GM12872 (cell line): ENCODE measurements at regions not wholly inside any gene's neighbourhood (a gene's known extent, or its start where the extent isn't known, plus 50 kb on each side); places are given as distances from the start of the nearest gene placed in this dataset.

ENCODE experiments used
- TF ChIP-seq, protein P1 (sequence below): IDR thresholded peaks from 3 replicates; pipeline ENCODE4 v1.5.1; 2011; ENCODE audit warnings: low read depth, mild to moderate bottlenecking, low read length, moderate library complexity; ENCODE audit not compliant: insufficient read depth

DNA sequence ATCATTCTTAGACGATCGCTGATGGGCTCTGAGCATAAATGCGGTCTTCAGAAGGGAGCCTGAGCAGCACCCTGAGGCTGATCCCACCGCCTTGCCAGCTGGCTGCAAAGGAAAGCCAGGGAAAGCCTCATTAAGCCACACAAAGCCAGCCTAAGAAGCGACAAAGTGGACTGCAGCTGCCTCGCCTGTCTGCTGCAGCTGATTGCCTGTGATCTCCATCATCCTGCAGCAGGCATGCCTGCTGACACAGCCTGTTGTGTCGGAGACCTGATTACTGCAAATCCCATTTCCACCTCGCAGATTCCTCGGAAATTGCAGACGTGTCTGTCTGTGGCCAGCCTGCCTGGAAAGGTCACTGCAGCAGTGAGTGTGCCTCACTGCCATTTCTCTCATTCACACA is 1087.0 kb upstream of the AUTS2 start:
- TF ChIP-seq, protein P1, sequence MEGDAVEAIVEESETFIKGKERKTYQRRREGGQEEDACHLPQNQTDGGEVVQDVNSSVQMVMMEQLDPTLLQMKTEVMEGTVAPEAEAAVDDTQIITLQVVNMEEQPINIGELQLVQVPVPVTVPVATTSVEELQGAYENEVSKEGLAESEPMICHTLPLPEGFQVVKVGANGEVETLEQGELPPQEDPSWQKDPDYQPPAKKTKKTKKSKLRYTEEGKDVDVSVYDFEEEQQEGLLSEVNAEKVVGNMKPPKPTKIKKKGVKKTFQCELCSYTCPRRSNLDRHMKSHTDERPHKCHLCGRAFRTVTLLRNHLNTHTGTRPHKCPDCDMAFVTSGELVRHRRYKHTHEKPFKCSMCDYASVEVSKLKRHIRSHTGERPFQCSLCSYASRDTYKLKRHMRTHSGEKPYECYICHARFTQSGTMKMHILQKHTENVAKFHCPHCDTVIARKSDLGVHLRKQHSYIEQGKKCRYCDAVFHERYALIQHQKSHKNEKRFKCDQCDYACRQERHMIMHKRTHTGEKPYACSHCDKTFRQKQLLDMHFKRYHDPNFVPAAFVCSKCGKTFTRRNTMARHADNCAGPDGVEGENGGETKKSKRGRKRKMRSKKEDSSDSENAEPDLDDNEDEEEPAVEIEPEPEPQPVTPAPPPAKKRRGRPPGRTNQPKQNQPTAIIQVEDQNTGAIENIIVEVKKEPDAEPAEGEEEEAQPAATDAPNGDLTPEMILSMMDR, result no peak

GRCh38 chr7:68512466-68512865 is 1085.8 kb upstream of the AUTS2 start:
- TF ChIP-seq, protein P1, result no peak

DNA sequence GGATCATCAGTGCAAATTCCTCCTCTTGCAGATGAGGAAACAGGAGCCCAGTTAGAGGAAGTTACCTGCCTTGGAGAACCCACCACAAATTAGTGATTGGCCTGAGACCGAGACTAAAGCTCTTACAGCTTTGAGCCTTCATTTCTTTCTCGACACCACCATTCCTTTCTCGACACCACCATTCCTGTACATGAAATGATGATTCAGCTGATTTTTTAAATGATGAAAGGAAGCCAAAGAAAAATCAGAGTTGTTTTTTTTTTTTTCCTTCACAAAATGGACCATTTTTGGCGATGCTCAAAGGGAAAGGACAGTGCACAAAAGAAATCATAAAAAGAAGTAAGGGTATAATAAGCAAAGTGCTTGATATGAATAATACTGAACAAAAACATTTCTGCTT is 1080.2 kb upstream of the AUTS2 start:
- TF ChIP-seq, protein P1, result no peak

GRCh38 chr7:68524126-68524525 is 1074.1 kb upstream of the AUTS2 start:
- TF ChIP-seq, protein P1, result no peak

DNA sequence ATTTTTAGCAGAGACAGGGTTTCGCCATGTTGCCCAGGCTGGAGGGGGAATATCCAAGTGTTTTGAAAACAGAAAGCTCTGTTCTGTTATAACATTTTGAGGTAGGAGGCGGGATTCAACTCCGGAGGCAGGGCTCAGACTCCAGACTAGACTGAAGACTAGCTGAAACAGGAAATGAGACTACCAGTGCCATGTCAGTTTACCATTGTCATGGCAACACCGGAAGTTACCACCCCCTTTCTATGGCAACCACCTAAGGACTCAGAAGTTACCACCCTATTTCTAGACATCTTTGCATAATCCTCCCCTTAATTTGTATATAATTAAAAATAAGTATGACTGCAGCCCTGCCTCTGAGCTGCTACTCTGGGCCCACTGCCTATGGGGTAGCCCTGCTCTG is 1069.1 kb upstream of the AUTS2 start:
- TF ChIP-seq, protein P1, result no peak

DNA sequence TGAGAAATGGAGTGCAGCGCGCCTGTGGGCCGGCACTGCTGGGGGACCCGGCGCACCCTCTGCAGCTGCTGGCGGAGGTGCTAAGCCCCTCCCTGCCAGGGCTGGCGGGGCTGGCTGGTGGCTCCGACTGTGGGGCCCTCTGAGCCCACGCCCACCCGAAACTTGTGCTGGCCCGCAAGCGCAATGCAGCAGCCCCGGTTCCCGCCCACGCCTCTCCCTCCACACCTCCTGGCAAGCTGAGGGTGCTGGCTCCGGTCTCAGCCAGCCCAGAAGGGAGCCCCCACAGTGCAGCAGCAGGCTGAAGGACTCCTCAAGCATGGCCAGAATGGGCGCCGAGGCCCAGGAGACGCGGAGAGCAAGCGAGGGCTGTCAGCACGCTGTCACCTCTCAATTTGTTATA is 1063.0 kb upstream of the AUTS2 start:
- TF ChIP-seq, protein P1, result no peak

DNA sequence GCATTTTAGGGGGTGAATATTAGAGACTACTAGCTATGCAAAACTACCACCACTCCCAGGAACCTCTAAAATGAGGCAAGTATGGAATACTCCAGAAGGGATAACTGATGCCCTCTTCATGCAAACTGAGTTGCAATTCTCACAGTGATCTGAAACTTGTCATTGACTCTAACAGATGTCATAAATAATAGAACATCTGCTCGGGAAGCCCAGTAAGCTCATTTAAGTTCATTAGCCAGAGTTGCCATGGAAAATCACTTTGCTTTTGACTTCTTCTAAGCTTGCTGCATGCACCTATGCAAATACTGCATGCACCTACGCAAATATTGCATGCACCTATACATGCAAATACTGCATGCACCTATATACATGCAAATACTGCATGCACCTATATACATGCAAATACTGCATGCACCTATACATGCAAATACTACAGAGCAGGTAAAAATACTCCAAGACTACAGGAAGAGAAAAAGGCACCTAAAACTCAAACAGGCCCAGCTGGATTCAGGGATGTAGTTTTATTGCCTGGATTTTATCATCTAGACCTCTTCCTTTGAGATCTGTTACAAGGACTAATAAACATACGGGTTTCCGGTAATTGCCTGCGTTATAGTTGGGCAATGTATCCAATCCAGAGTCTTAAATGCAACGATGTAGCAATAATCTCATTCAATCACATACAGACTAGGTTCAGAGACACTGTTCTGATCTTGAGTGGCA is 1061.1 kb upstream of the AUTS2 start:
- TF ChIP-seq, protein P1, result no peak

- TF ChIP-seq, protein P1, result no peak
Observed at GRCh38 chr7:68537774-68538071, 1060.6 kb upstream of the AUTS2 start.
